GM18508 (cell line): ENCODE measurements at regions not wholly inside any gene's neighbourhood (a gene's known extent, or its start where the extent isn't known, plus 50 kb on each side); places are given as distances from the start of the nearest gene placed in this dataset.
"Not testable (repeated sequence)": the region's sequence is repeated elsewhere in the genome, so short reads cannot be mapped to it uniquely, and the experiment has no call there.

Experiments
- ATAC-seq: cut with Tn5 transposase; IDR thresholded peaks from one replicate; pipeline ENCODE4 v1.9.1; 2021; ENCODE audit warnings: moderate number of reproducible peaks; ENCODE audit not compliant: insufficient read depth, unreplicated experiment

GRCh38 chr21:21831036-21831435 lies 832.8 kb downstream of the NCAM2 start:
- ATAC-seq = no peak

DNA sequence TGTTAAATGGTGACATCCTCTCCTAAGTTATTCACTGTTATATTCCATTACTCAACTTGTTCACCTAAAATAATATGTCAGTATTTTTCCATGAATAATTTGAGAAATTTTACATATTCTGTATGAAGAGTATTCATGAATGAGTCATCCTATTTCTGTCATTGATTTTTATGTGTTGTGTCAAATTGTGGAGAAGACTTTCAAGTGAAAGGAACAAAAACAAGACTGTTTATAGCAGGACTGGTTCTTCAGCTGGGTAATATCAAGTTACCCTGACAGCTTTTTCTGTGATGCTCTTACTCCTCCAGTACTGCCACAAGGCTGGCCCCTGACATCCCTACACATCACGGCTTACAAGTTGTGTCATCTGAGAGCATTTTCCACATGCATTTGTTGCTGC lies 847.7 kb downstream of the NCAM2 start:
- no peak for ATAC-seq

- ATAC-seq = no peak
These were observed 853.0 kb downstream of the NCAM2 start for GRCh38 chr21:21851205-21851604.

GRCh38 chr21:21851657-21852056 lies 853.4 kb downstream of the NCAM2 start:
- no peak for ATAC-seq

GRCh38 chr21:21858502-21859334 lies 860.5 kb downstream of the NCAM2 start:
- ATAC-seq = no peak

DNA sequence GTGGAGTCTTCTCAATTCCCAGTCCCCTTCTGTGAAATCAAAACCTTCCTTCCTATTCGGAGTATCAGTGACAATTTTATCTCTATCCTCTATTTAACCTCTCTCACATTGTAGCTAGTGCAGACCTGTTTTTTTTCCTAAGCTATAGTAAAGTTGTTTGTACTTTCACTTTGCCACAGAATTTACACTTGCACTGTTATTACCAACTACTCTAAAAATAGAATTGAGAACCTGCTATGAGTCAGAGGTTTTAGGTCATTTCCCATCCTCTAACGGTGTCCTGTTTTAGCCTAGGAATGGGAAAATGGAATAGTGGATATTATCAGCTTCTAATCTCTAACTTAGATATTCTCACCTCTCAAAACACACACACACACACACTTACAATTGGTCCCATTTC lies 862.7 kb downstream of the NCAM2 start:
- ATAC-seq = no peak

DNA sequence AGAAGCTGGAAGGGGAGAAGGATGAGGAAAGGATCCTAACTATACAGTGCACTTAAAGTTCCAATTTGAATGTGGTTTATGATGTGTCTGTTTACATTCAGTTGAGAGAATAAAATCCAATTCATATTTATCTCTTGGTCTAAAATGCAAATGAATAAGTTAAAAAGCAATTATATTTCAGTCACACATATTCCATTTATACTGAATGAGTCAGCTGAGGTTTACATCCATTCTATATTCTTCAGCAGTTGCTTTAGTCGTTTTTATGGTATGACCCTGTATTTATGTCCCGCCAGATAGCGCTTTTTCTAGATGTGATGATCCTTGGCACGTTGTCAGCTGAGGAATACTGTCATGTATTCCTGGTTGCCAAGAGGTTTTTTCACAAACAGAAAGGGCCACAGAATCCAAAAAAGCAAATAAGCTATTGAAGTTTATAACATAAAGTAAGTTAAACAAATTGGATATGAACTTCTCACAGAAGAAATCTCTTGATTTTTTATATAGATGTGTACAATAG lies 866.2 kb downstream of the NCAM2 start:
- ATAC-seq = no peak

DNA sequence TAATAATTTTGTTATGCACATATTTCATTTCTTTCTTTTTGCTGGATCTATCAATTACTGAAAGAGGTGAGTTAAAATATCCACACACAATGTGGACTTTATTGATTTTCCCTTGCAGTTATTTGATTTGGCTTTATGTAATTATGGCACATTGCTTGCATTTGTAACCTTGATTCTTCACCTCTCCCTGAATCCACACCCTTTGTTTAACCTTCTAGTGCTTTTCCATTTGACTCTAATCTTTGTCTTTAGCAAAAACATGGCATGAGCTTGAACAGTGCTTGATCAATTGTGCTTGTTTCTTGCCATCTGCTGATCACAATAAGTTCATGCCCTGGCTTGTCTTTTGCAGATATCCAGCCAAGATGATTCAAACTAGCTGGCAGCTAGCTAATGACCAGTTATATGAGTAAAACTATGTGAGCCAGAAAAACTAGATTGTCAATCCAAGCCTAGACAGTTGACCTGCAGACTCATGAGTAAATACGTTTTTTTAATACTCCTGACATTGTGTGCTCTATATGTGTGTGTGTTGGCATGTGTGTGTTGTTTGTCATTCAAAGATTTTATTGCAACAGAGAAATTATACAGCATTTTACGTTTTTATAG lies 899.2 kb downstream of the NCAM2 start:
- no peak for ATAC-seq

DNA sequence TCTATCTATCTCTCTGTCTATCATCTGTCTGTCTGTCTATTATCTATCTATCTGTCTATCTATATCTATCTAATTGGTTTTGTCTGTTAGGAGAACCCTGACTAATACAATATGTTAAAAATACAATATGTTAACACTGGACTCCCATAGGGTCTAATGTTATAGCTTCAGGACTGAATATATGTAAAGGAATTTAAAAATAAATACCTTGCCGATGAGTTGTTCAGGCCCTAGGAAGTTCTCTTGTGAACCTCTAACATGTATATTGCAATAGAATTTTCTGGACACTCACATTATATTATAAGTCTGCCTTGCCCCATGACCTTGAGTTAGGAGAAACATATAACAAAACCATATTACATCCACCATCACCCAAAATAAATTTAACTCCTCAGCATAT lies 900.6 kb downstream of the NCAM2 start:
- no peak for ATAC-seq

DNA sequence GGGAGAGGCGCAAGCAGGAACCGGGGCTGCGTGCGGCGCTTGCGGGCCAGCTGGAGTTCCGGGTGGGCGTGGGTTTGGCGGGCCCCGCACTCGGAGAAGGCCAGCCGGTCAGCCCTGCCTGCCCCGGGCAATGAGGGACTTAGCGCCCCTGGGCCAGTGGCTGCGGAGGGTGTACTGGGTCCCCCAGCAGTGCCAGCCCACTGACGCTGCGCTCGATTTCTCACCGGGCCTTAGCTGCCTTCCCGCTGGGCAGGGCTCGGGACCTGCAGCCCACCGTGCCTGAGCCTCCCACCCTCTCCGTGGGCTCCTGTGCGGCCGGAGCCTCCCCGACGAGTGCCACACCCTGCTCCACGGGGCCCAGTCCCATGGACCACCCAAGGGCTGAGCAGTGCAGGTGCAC lies 904.2 kb downstream of the NCAM2 start:
- ATAC-seq = not testable (repeated sequence)

- no peak for ATAC-seq
These were observed 909.1 kb downstream of the NCAM2 start for GRCh38 chr21:21907271-21907670.

- no peak for ATAC-seq
These were observed 917.6 kb downstream of the NCAM2 start for GRCh38 chr21:21915816-21916215.

DNA sequence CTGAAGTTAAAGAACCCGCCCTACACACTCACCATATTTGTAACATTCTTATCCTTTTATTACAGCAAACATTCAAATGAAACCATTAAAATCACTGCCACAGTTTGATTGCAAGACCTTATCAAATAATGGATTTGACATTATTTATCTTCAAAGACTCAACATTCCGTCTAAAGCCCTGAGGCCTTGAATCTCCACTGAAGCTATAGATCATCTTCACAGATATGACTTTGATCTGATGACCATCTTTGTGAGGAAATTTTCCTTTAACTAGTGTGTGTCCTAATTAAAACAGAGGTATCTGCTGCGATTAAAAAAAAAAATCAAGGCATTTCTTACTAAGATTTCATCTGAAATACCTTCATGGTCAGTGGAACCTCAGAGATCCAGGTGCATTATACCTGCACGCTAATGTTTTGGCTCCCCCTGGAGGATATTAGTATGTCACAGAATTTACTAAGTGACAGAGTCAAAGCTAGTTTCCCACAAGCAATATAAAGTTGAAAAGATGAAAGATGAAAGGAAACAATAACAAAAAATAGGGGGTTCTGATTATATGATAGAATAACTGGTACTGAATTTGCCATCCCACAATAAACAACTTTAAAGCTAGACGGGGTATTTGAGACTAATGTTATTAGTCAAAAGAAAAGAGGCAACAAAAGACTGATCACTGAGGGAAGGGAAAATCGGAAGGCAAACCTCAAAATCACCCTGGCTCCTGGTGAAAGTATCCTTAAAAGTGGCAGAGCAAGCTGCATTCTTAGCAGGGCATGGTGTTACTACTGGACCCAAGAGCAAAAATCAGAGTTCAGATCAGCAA lies 923.4 kb downstream of the NCAM2 start:
- no peak for ATAC-seq

DNA sequence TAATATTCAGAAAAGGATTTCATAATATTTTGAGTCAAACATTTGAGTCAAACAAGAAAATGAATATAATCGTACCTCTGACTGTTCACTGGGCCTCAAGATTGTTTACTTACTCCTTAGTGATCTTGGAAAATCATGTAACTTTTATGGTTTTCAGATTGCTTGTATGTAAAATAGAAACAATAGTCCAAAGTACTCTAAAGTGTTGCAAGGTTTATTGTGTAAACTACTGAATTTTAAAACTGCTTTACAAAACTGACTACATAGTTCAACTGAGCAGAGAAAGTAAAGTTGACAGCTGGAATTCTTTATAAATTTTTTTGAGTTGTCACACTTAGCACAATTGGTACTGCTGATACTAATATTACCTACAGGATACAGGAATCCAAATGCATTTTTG lies 931.0 kb downstream of the NCAM2 start:
- no peak for ATAC-seq

- no peak for ATAC-seq
These were observed 931.6 kb downstream of the NCAM2 start for GRCh38 chr21:21929789-21930188.

GRCh38 chr21:21952566-21952965 lies 954.4 kb downstream of the NCAM2 start:
- ATAC-seq = no peak

DNA sequence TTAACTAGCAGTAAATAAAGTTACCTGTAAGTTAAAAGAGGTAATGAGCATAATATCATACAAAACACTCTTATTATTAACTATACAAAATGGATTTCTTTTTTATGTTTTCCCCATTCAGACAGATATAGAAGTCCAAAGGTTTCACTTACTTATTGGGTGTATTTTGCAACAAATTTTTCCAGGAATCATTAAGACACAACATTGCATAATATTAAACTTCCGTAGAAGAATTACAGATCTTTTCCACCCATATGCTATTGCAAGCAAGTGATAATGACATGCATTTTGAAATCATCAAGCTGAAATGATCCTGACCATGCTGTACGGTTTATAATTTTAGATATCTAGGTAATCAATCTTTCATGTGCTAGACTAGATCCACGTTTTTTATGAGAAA lies 957.0 kb downstream of the NCAM2 start:
- no peak for ATAC-seq

- ATAC-seq = no peak
These were observed 959.3 kb downstream of the NCAM2 start for GRCh38 chr21:21957490-21957889.

DNA sequence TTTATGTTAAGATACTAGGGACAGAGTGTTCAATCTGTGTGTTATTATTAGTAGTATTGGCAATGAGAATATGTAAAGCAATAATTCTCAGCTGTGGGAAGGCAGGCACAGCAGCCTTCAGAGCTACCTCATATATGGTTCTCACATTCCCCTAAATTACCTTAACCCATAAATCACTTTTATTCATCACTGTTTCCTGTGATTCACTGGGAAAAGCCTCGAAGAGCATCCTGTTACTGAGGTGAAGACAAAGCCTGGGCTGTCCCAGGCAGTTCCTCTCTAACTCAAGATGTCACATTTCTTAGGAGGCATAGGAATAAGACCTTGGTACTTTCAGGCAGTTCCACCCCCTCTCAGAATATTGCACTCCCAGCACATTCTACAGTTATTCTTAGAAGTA lies 965.7 kb downstream of the NCAM2 start:
- ATAC-seq = no peak

- no peak for ATAC-seq
These were observed 970.6 kb downstream of the NCAM2 start for GRCh38 chr21:21968810-21969209.

GRCh38 chr21:21969211-21969610 lies 971.0 kb downstream of the NCAM2 start:
- no peak for ATAC-seq
